Adrenal gland (tissue), 9 donors: ENCODE measurements at regions not wholly inside any gene's neighbourhood (a gene's known extent, or its start where the extent isn't known, plus 50 kb on each side); places are given as distances from the start of the nearest gene placed in this dataset.
A peak's percentile ranks its signal among the peaks of the same experiment; 100 is the strongest.
"Not testable (repeated sequence)": the region's sequence is repeated elsewhere in the genome, so short reads cannot be mapped to it uniquely, and the experiment has no call there.

Source experiments
- DNase-seq, 7 donors: peaks; one replicate each; pipeline ENCODE4 v3.0.0-alpha.2; 2019 to 2020
- H3K27ac ChIP-seq, 5 donors: fragments of 200-600 bp; sonication (generic) in 4 of 5; 1 replicate in 3 of 5; 2 replicates in 2 of 5; pipeline versions ENCODE4 v1.5.1 to v1.8.0; 2016 to 2020; ENCODE audit warnings: mild to moderate bottlenecking in 1 of 5
- H3K27me3 ChIP-seq: fragments of 200-600 bp; 2 replicates; pipeline ENCODE4 v1.8.0; 2021
- H3K36me3 ChIP-seq, 2 donors: fragments of 200-600 bp; replicated peaks in 1 of 2; 1 replicate in 1 of 2; 2 replicates in 1 of 2; pipeline versions ENCODE4 v1.5.1 to v1.8.0; 2018 to 2022
- H3K4me1 ChIP-seq, 2 donors: fragments of 200-600 bp; replicated peaks in 1 of 2; 1 replicate in 1 of 2; 2 replicates in 1 of 2; pipeline versions ENCODE4 v1.5.1 to v1.8.0; 2018 to 2021
- H3K4me3 ChIP-seq, 4 donors: fragments of 200-600 bp; sonication (generic) in 3 of 4; one replicate each; pipeline ENCODE4 v1.5.1; 2016 to 2018
- H3K9me3 ChIP-seq, 3 donors: fragments of 200-600 bp; sonication (generic) in 1 of 3; replicated peaks in 1 of 3; 1 replicate in 2 of 3; 2 replicates in 1 of 3; pipeline versions ENCODE4 v1.5.1 to v1.8.0; 2016 to 2021
- CTCF ChIP-seq, 6 experiments: fragments of 450-650 bp in 4 of 6; fragments of 200-600 bp in 2 of 6; sonication (generic) in 1 of 6; IDR thresholded peaks; 1 replicate in 5 of 6; 2 replicates in 1 of 6; pipeline versions ENCODE4 v1.5.1 to v1.8.0; 2016 to 2021; ENCODE audit warnings: antibody characterized with exemption in 6 of 6, mild to moderate bottlenecking in 2 of 6, moderate library complexity in 1 of 6
- POLR2A ChIP-seq, 2 donors: fragments of 450-650 bp; IDR thresholded peaks; one replicate each; pipeline ENCODE4 v1.6.1; 2017; ENCODE audit warnings: antibody characterized with exemption in 2 of 2, mild to moderate bottlenecking in 2 of 2, moderate library complexity in 1 of 2
- WGBS, 4 donors: extraction: QIAGEN DNeasy Blood & Tissue Kit in 2 of 4; methylation state at CpG; one replicate each; pipeline versions ENCODE4 v1.1.5 to v1.1.7; 2013 to 2017; 5-methylcytosine and 5-hydroxymethylcytosine counted together
- intact Hi-C, 2 donors: fragments of 100-400 bp; cut with DNase I; formaldehyde crosslinking; loops; one replicate each; pipeline versions ENCODE4 v1.14.1 to v1.15.0; 2022 to 2023
- donor health status: healthy with polysubstance abuse.
- donor health status: Bipolar disorder and iron deficiency.
- donor health status: DM: yes; HTN: yes; CAD: no.
- donor health status: DM: no; HTN: no; CAD: no.
- donor health status: DM: no; HTN: no; CAD: no.

GRCh38 chr13:97884707-97885468 is 68.6 kb upstream of the IPO5 start:
- Histone ChIP-seq H3K36me3 (no peaks in the 10 kb centered on the region), H3K27me3 (peaks cover 4% of the 10 kb centered on the region), H3K4me1 (no peaks in the 10 kb centered on the region), H3K4me3 (no peak overlapping the region), H3K27ac (no peak overlapping the region), H3K9me3 (no peaks in the 10 kb centered on the region)
- TF ChIP-seq CTCF (IDR thresholded peaks at IDR 0.05) (no peak), POLR2A (IDR thresholded peaks at IDR 0.05) (no peak)
- intact Hi-C loops: no loop called here
- DNase-seq: no peak
- WGBS, 4 donors: 79 to 92% (median 85%) methylated on average over 9 of the region's 9 CpGs

DNA sequence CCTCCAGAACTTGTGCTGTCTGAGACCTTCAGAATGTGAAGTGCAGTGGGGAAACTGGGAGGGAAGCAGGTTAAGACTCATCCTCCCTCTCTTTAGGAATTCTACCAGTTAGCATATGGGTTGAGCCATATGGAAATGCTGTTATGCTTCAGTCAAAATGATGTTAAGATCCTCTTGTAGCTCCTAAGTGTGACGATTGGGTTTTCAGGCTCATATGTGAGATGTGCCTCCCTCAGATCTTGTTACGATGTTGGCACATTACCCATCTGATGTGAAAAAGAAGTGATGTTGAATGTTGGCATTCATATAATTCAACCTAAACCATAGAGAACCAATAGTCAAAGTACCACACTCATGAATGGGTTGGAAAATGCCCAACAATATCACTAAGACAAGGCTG is 67.8 kb upstream of the IPO5 start:
- DNase-seq: no peak
- WGBS, 4 donors: 83 to 94% (median 93%) methylated on average over 2 of the region's 2 CpGs
- no peaks in the 10 kb centered on the region for H3K36me3 ChIP-seq
- no peak overlapping the region for H3K27ac ChIP-seq
- intact Hi-C loops: no loop called here
- H3K4me3 ChIP-seq: no peak overlapping the region
- H3K27me3 ChIP-seq: peaks cover 4% of the 10 kb centered on the region
- no peaks in the 10 kb centered on the region for H3K4me1 ChIP-seq
- TF ChIP-seq POLR2A (IDR thresholded peaks at IDR 0.05) (no peak), CTCF (IDR thresholded peaks at IDR 0.05) (no peak)
- H3K9me3 ChIP-seq: no peaks in the 10 kb centered on the region

GRCh38 chr13:97889803-97890202 is 63.7 kb upstream of the IPO5 start:
- Histone ChIP-seq H3K4me3 (no peak overlapping the region), H3K9me3 (no peaks in the 10 kb centered on the region), H3K36me3 (no peaks in the 10 kb centered on the region), H3K4me1 (peaks cover 0 to 5% of the 10 kb centered on the region in 2 donors), H3K27me3 (peaks cover 3% of the 10 kb centered on the region), H3K27ac (no peak overlapping the region)
- intact Hi-C loops: no loop called here
- DNase-seq: peak in 4 of 7 donors; percentile 8 to 53 (median 19)
- 47 to 81% (median 59%) methylated on average over 1 of the region's 1 CpG for WGBS, 4 donors
- no peak for TF ChIP-seq CTCF (IDR thresholded peaks at IDR 0.05)
- no peak for TF ChIP-seq POLR2A (IDR thresholded peaks at IDR 0.05)

- no peak for DNase-seq
- no peaks in the 10 kb centered on the region for H3K36me3 ChIP-seq
- no peak for TF ChIP-seq POLR2A (IDR thresholded peaks at IDR 0.05)
- no peak for TF ChIP-seq CTCF (IDR thresholded peaks at IDR 0.05)
- WGBS, 4 donors: 93 to 96% (median 95%) methylated on average over 5 of the region's 5 CpGs
- H3K27ac ChIP-seq: no peak overlapping the region
- no peaks in the 10 kb centered on the region for H3K9me3 ChIP-seq
- peaks cover 3% of the 10 kb centered on the region for H3K27me3 ChIP-seq
- H3K4me1 ChIP-seq: peaks cover 0 to 5% of the 10 kb centered on the region in 2 donors
- intact Hi-C loops: no loop called here
- no peak overlapping the region for H3K4me3 ChIP-seq
These were observed 62.9 kb upstream of the IPO5 start for GRCh38 chr13:97890573-97890972.

DNA sequence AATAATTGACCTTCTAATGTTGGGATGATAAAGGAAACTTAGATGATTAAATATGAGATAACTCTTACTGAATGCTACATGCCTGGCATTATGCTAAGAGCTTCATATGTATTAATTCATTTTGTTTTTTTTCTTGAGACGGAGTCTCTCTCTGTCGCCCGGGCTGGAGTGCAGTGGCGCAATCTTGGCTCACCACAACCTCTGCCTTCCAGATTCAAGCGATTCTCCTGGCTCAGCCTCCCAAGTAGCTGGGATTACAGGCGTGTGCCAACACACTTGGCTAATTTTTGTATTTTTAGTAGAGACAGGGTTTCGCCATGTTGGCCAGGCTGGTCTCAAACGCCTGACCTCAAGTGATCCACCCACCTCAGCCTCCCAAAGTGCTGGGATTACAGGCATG is 61.5 kb upstream of the IPO5 start:
- H3K36me3 ChIP-seq, H3K27ac ChIP-seq, H3K9me3 ChIP-seq, H3K27me3 ChIP-seq, H3K4me3 ChIP-seq, intact Hi-C loops, H3K4me1 ChIP-seq: not testable (repeated sequence)
- WGBS, 4 donors: 43 to 60% (median 56%) methylated on average over 8 of the region's 8 CpGs
- DNase-seq: peak in 1 of 7 donors; percentile 15
